Psoas muscle (tissue), 7 donors: ENCODE measurements at regions not wholly inside any gene's neighbourhood (a gene's known extent, or its start where the extent isn't known, plus 50 kb on each side); places are given as distances from the start of the nearest gene placed in this dataset.

ENCODE experiments used
- ATAC-seq, 4 donors: fragments of 200-7000 bp; cut with Tn5 transposase; one replicate each; pipeline ENCODE4 v1.9.1; 2020; ENCODE audit warnings: moderate library complexity in 3 of 4, mild to moderate bottlenecking in 2 of 4
- DNase-seq, 2 donors: peaks; one replicate each; pipeline ENCODE4 v3.0.0-alpha.2; 2020
- H3K27ac ChIP-seq: fragments of 200-600 bp; one replicate; pipeline ENCODE4 v1.8.0; 2022
- H3K27me3 ChIP-seq, 3 donors: fragments of 200-600 bp in 1 of 3; one replicate each; pipeline versions ENCODE4 v1.6.1 to v1.8.0; 2013 to 2022; ENCODE audit warnings: low read length in 2 of 3, mild to moderate bottlenecking in 2 of 3, moderate library complexity in 1 of 3; ENCODE audit not compliant: insufficient read depth in 3 of 3
- H3K36me3 ChIP-seq, 2 donors: fragments of 200-600 bp in 1 of 2; one replicate each; pipeline versions ENCODE4 v1.6.1 to v1.8.0; 2013 to 2022; ENCODE audit warnings: low read depth in 1 of 2, mild to moderate bottlenecking in 1 of 2, moderate library complexity in 1 of 2; ENCODE audit not compliant: insufficient read depth in 1 of 2
- H3K4me1 ChIP-seq: fragments of 200-600 bp; one replicate; pipeline ENCODE4 v1.8.0; 2022
- H3K4me3 ChIP-seq: fragments of 200-600 bp; one replicate; pipeline ENCODE4 v1.8.0; 2022; ENCODE audit warnings: mild to moderate bottlenecking
- H3K9me3 ChIP-seq: fragments of 200-600 bp; one replicate; pipeline ENCODE4 v1.8.0; 2022
- CTCF ChIP-seq: fragments of 200-600 bp; IDR thresholded peaks from one replicate; pipeline ENCODE4 v1.8.0; 2022; ENCODE audit warnings: antibody characterized with exemption
- WGBS, 3 donors: extraction: QIAGEN DNeasy Blood & Tissue Kit; methylation state at CpG; one replicate each; pipeline versions ENCODE4 v1.1.6 to v1.1.7; 2013; 5-methylcytosine and 5-hydroxymethylcytosine counted together
- intact Hi-C, 2 donors: fragments of 100-400 bp; cut with DNase I; formaldehyde crosslinking; loops; one replicate each; pipeline versions ENCODE4 v1.11.0 to v1.14.2; 2022
- donor health status: healthy with polysubstance abuse.
- donor health status: DM: no; HTN: no; CAD: no; lungs with moderate emphysema.
- donor health status: Bipolar disorder and iron deficiency.
- donor health status: healthy.
- donor health status: DM: yes; HTN: yes; CAD: no.
- donor health status: DM: no; HTN: no; CAD: no.
- donor health status: DM: yes; HTN: yes; CAD: no.

GRCh38 chr16:65895906-65896305 is 470.6 kb upstream of the CDH5 start:
- no peaks in the 10 kb centered on the region for H3K4me1 ChIP-seq
- no peak for TF ChIP-seq CTCF
- H3K4me3 ChIP-seq: no peak overlapping the region
- no peaks in the 10 kb centered on the region for H3K9me3 ChIP-seq
- intact Hi-C loops: no loop called here
- no peak overlapping the region for H3K27ac ChIP-seq
- H3K27me3 ChIP-seq: no peaks in the 10 kb centered on the region
- H3K36me3 ChIP-seq: no peaks in the 10 kb centered on the region
- 30 to 64% (median 47%) methylated on average over 1 of the region's 1 CpG for WGBS, 3 donors
- no peak for DNase-seq
- no peak for ATAC-seq

GRCh38 chr16:65895486-65895885 is 471.0 kb upstream of the CDH5 start:
- ATAC-seq: no peak
- no peak overlapping the region for H3K27ac ChIP-seq
- H3K36me3 ChIP-seq: no peaks in the 10 kb centered on the region
- TF ChIP-seq CTCF: no peak
- H3K4me1 ChIP-seq: no peaks in the 10 kb centered on the region
- 66 to 76% (median 76%) methylated on average over 3 of the region's 3 CpGs for WGBS, 3 donors
- no peak overlapping the region for H3K4me3 ChIP-seq
- H3K9me3 ChIP-seq: no peaks in the 10 kb centered on the region
- H3K27me3 ChIP-seq: no peaks in the 10 kb centered on the region
- DNase-seq: no peak
- intact Hi-C loops: no loop called here

GRCh38 chr16:65890203-65890602 is 476.3 kb upstream of the CDH5 start:
- H3K4me3 ChIP-seq: no peak overlapping the region
- WGBS, 3 donors: 89 to 91% (median 90%) methylated on average over 4 of the region's 4 CpGs
- no peak for TF ChIP-seq CTCF
- H3K9me3 ChIP-seq: no peaks in the 10 kb centered on the region
- no peaks in the 10 kb centered on the region for H3K36me3 ChIP-seq
- H3K27ac ChIP-seq: no peak overlapping the region
- DNase-seq (no peak), ATAC-seq (no peak)
- no peaks in the 10 kb centered on the region for H3K27me3 ChIP-seq
- intact Hi-C loops: no loop called here
- H3K4me1 ChIP-seq: no peaks in the 10 kb centered on the region

- DNase-seq (no peak), ATAC-seq (no peak)
- Histone ChIP-seq H3K4me1 (no peaks in the 10 kb centered on the region), H3K9me3 (no peaks in the 10 kb centered on the region), H3K27me3 (no peaks in the 10 kb centered on the region), H3K36me3 (no peaks in the 10 kb centered on the region), H3K27ac (no peak overlapping the region), H3K4me3 (no peak overlapping the region)
- TF ChIP-seq CTCF: no peak
- 40 to 78% (median 66%) methylated on average over 4 of the region's 4 CpGs for WGBS, 3 donors
- intact Hi-C loops: no loop called here
Measured at GRCh38 chr16:65889533-65889966, 476.9 kb upstream of the CDH5 start.

- H3K36me3 ChIP-seq: no peaks in the 10 kb centered on the region
- H3K27me3 ChIP-seq: no peaks in the 10 kb centered on the region
- H3K27ac ChIP-seq: no peak overlapping the region
- DNase-seq (no peak), ATAC-seq (no peak)
- H3K4me3 ChIP-seq: no peak overlapping the region
- TF ChIP-seq CTCF: no peak
- no peaks in the 10 kb centered on the region for H3K9me3 ChIP-seq
- no peaks in the 10 kb centered on the region for H3K4me1 ChIP-seq
- 65 to 73% (median 69%) methylated on average over 8 of the region's 8 CpGs for WGBS, 3 donors
- intact Hi-C loops: no loop called here
Measured at GRCh38 chr16:65888201-65888600, 478.3 kb upstream of the CDH5 start.
